GM18909 (cell line): ENCODE measurements at regions not wholly inside any gene's neighbourhood (a gene's known extent, or its start where the extent isn't known, plus 50 kb on each side); places are given as distances from the start of the nearest gene placed in this dataset.
"Not testable (repeated sequence)": the region's sequence is repeated elsewhere in the genome, so short reads cannot be mapped to it uniquely, and the experiment has no call there.

ENCODE experiments used
- ATAC-seq: cut with Tn5 transposase; IDR thresholded peaks from one replicate; pipeline ENCODE4 v1.9.1; 2021; ENCODE audit warnings: mild to moderate bottlenecking; ENCODE audit not compliant: unreplicated experiment, poor library complexity

GRCh38 chr9:85344901-85345300 is 396.9 kb downstream of the AGTPBP1 start:
- ATAC-seq: no peak

- no peak for ATAC-seq
Observed at GRCh38 chr9:85339338-85339737, 402.4 kb downstream of the AGTPBP1 start.

DNA sequence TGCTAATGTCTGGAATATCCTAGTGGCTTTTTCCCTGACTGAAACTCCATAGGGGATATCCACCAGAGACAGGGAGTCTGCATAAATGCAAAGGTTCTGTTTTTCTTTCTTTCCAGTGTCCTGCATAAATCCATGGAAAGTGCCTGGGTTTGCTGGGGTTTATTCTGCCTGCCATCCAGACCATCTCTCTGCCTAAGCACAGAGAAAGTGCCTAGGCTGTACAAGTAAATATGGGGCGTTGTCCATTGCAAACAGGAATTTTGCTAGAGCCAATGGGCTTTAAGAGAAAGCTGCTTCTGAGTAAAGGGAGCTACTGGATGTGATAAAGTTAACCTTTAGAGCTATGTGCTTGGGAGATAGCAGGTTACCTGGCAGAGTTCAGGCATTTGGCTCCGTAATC is 407.5 kb downstream of the AGTPBP1 start:
- ATAC-seq: no peak

DNA sequence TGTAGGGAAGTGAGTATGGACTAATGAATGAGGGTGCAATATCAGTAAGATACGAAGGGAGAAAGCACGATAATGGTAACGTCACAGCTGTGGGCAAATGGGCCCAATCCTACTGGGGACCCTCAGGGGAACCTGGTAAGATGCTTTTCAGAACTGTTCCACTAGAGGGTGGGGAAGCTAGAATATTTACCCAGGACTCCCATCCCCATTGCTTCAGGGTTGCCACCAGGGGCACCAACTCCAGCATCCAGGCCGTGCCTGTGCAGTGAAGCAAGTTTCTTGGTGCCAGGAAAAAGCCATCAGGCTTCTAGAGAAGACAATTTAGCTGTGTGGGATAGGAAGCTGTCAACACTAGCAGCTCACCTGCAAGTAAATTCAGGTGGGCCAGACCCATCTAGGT is 409.3 kb downstream of the AGTPBP1 start:
- no peak for ATAC-seq

DNA sequence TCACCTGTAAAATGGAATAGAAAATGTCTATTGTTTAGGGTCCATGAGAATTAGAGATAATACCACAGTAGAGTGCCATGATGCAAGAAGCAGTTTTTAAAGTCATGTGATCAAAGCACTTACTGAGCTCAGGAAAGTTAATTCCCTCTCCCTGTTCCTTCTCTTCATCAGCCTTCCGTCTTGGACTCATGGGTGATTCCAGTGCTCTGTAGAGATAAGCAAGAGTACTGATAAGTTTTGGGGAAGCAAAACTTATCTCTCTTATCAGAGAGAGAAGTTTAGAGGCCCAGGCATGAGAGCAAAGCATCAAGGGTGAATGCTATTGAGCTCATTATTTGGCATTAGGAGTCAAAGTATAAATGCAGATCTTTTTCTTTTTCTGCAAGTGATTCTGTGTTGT is 410.1 kb downstream of the AGTPBP1 start:
- ATAC-seq: no peak

DNA sequence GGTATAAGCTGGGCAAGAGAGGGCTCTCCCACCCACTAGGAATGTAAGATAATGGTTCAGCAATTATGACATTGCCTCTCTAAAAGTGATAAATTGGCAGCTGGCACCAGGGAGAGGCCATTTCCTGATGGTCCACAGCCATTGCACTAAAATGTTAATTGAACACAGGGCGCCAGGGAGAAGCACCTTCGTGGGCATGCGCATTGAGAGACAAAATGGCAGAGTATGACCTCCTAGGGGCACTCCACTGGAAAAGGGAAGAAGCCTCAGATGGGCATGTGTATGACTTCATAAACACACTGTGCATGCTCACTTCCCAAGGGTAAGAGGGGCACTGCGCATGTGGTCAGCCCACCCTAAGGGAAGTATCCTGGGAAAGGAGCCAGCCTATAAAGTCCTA is 419.2 kb downstream of the AGTPBP1 start:
- ATAC-seq: no peak

DNA sequence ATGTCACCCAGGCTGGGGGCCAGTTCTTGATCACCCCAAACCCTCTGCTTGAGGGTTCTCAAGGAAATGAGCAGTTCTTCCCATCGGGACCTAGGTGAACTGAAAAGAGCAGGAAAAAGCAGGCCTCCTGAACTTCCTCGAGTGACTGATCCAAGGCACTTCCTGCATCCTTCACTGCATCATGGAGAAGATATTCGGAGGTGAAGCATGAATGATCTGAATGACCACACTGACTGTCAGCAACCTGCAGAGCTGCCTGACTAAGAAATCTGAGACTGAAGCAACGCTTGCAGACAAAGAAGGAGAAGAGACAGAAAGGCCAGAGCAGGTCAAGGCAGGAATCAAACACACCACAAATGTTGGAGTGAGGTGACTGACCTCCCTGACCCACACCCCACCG is 420.2 kb downstream of the AGTPBP1 start:
- no peak for ATAC-seq

DNA sequence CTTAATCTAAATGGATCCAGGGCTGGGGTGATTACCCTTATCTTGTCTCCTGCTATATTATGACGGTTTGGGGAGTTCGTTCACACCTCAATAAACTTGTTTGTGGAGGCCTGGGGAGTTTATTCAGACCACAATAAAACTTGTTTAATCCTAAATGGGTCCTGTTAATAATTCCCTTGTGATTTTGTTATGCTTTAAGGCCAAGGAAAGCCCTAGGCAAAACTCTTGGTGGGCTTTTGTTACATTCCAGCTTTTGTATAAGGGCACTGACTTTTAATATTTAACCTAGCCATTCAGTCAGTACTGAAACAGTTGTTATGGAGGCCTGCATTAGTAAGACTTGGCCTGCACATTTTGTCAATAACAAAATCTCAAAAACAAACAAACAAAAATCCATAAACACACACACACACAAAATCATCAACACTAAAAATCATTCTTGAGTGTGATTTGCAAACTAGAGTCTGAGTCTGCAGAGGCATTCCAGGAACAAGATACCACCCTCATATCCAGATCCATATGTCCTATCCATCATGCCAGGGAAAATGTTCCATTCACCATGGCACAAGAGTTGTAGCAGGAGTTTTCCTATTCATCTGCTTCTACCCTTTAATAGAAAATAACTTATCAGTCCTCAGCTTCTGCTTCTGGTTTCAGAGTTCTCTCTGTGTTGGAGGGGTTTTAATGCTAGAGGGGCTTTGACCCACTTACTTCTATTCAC is 421.7 kb downstream of the AGTPBP1 start:
- ATAC-seq: no peak

GRCh38 chr9:85315535-85315934 is 426.2 kb downstream of the AGTPBP1 start:
- ATAC-seq: not testable (repeated sequence)

GRCh38 chr9:85310573-85310972 is 431.2 kb downstream of the AGTPBP1 start:
- ATAC-seq: no peak

- no peak for ATAC-seq
Observed at GRCh38 chr9:85303757-85304134, 438.0 kb downstream of the AGTPBP1 start.

- no peak for ATAC-seq
Observed at GRCh38 chr9:85302938-85303756, 438.6 kb downstream of the AGTPBP1 start.

DNA sequence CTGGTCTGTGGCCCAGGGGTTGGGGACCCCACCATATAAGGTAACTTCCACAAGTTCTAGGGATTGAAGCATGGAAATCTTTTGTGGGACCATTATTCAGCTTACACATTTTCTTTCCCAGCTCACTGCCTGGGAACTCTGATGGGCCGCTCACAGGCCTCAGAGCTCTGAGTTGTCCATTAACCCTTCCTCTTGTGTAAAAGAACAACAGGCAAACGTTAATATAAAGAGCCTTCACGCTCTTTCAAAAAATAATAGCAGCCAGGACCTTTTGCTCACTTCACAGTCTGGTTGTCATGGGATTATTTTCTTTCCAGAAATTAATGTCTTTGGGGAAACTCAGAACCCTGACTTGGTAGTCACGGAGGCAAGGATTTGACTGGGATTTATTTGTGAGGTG is 443.3 kb downstream of the AGTPBP1 start:
- no peak for ATAC-seq

GRCh38 chr9:85295244-85295643 is 446.5 kb downstream of the AGTPBP1 start:
- ATAC-seq: not testable (repeated sequence)

GRCh38 chr9:85292261-85292660 is 449.5 kb downstream of the AGTPBP1 start:
- ATAC-seq: no peak

DNA sequence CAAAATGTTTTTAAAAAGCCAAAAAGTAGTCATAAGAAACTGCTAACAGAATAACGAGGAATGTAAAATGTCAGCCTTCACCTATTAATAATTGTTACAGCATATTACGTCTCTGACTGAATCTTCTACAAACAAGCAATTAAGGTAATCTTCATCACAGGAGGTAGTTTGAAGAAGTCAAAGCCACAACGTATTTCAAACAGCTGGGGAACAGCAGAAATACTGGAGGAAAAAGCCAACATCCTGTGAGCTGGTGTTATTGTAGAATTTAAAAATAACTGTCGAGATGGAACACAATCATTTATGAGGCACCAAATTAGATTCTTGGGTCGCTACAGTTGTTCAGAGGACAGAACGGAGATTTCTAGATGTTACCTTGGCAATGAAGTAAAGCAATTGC is 450.5 kb downstream of the AGTPBP1 start:
- no peak for ATAC-seq

DNA sequence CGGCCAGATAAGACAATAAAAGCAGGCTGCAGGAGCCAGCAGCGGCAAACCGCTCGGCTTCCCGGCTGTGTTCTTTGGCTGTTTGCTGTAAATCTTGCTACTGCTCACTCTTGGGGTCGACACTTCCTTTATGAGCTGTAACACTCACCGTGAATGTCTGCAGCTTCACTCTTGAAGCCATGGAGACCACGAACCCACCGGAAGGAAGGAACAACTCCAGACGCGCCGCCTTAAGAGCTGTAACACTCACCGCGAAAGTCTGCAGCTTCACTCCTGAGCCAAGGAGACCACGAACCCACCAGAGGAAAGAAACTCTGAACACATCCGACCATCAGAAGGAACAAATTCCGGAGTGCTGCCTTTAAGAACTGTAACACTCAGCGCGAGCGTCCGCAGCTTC is 451.7 kb downstream of the AGTPBP1 start:
- ATAC-seq: no peak

DNA sequence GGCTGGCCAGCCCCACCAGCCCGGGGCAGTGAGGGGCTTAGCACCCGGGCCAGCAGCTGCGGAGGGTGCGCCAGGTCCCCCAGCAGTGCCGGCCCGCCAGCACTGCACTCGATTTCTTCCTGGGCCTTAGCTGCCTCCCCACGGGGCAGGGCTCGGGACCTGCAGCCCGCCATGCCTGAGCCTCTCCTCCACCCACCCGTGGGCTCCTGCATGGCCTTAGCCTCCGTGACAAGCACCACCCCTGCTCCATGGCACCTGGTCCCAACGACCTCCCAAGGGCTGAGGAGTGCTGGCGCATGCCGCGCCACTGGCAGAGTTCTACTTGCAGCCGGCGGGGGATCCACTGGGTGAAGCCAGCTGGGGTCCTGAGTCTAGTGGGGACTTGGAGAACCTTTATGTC is 452.6 kb downstream of the AGTPBP1 start:
- no peak for ATAC-seq

- ATAC-seq: no peak
Observed at GRCh38 chr9:85283421-85283820, 458.3 kb downstream of the AGTPBP1 start.

GRCh38 chr9:85278769-85279168 is 463.0 kb downstream of the AGTPBP1 start:
- no peak for ATAC-seq

- no peak for ATAC-seq
Observed at GRCh38 chr9:85276741-85277140, 465.0 kb downstream of the AGTPBP1 start.

GRCh38 chr9:85269811-85270210 is 471.9 kb downstream of the AGTPBP1 start:
- ATAC-seq: no peak
